ENCODE measurements at regions not wholly inside any gene's neighbourhood (a gene's known extent, or its start where the extent isn't known, plus 50 kb on each side); places are given as distances from the start of the nearest gene placed in this dataset.

- H3K4me1 ChIP-seq (ENCODE audit: insufficient read depth, low read length, poor library complexity, severe bottlenecking): no peaks in the 10 kb centered on the region
- H3K4me2 ChIP-seq (ENCODE audit: low read length): no peak overlapping the region
- DNase-seq (ENCODE audit: low spot score): no peak
- H2AFZ ChIP-seq (ENCODE audit: low read length): no peak overlapping the region
- H3K36me3 ChIP-seq (ENCODE audit: insufficient read depth, low read length): no peaks in the 10 kb centered on the region
- H3K9me2 ChIP-seq (ENCODE audit: insufficient read depth, low read length): no peaks in the 10 kb centered on the region
- CTCF ChIA-PET (ENCODE audit: unreplicated experiment): no interaction called here
- H3K79me2 ChIP-seq (ENCODE audit: insufficient read depth, low read depth, low read length): no peaks in the 10 kb centered on the region
- no peaks in the 10 kb centered on the region for H3K9me3 ChIP-seq (ENCODE audit: low read length)
- TF ChIP-seq EZH2phosphoT487 (IDR thresholded peaks at IDR 0.05; ENCODE audit: borderline replicate concordance, low read depth, low read length) (no peak), CTCF (conservative IDR thresholded peaks at IDR 0.05; ENCODE audit: low read length) (no peak)
- POLR2A ChIA-PET: no interaction called here
- no peaks in the 10 kb centered on the region for H4K20me1 ChIP-seq (ENCODE audit: insufficient read depth, low read length)
- BruUV-seq (replicated peaks): no TSS peak
- H3K4me3 ChIP-seq (ENCODE audit: low read depth, low read length, poor library complexity, severe bottlenecking): no peak overlapping the region
- no peak overlapping the region for H3K27ac ChIP-seq (ENCODE audit: low read depth, low read length, poor library complexity, severe bottlenecking)
- intact Hi-C loops (cut with micrococcal nuclease; ENCODE audit: unreplicated experiment): no loop called here
Observed at GRCh38 chr9:1712861-1713450, 302.2 kb upstream of the SMARCA2 start.

- intact Hi-C loops (cut with micrococcal nuclease; ENCODE audit: unreplicated experiment): no loop called here
- TF ChIP-seq EZH2phosphoT487 (IDR thresholded peaks at IDR 0.05; ENCODE audit: borderline replicate concordance, low read depth, low read length) (no peak), CTCF (conservative IDR thresholded peaks at IDR 0.05; ENCODE audit: low read length) (no peak)
- POLR2A ChIA-PET: no interaction called here
Observed at GRCh38 chr9:1713841-1714240, 301.3 kb upstream of the SMARCA2 start.

DNA sequence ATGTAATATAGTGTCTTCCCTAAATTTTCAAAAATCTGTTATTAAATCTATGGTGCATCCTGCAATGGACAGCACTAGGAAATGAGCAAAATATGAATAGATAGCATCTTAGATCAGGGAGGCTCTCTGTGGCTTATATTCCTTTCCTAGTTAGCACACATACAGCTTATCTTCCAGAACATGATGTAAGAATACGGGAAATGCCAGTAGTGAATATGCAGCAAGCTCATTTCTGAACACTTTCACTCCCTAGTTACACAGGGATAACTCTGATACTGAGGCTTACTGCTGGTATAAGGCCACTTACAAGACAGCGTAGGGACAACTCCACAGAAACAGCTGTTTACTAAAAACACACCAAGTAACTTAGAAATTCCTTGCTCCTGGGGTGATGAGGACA, 297.3 kb upstream of the SMARCA2 start:
- H3K27ac ChIP-seq (ENCODE audit: low read depth, low read length, poor library complexity, severe bottlenecking): no peak overlapping the region
- no peak for TF ChIP-seq EZH2phosphoT487 (IDR thresholded peaks at IDR 0.05; ENCODE audit: borderline replicate concordance, low read depth, low read length)
- TF ChIP-seq CTCF (conservative IDR thresholded peaks at IDR 0.05; ENCODE audit: low read length): no peak
- ChIA-PET POLR2A (interaction anchor here (0.6 kb wide), 1 partner anchor 368 kb away, joined by 3 read pairs; no protein-coding TSS in a partner anchor), CTCF (ENCODE audit: unreplicated experiment) (no interaction called here)
- no peak overlapping the region for H2AFZ ChIP-seq (ENCODE audit: low read length)
- H3K4me2 ChIP-seq (ENCODE audit: low read length): no peak overlapping the region
- H3K9me3 ChIP-seq (ENCODE audit: low read length): no peaks in the 10 kb centered on the region
- H3K36me3 ChIP-seq (ENCODE audit: insufficient read depth, low read length): no peaks in the 10 kb centered on the region
- intact Hi-C loops (cut with micrococcal nuclease; ENCODE audit: unreplicated experiment): no loop called here
- no peaks in the 10 kb centered on the region for H3K9me2 ChIP-seq (ENCODE audit: insufficient read depth, low read length)
- H3K4me1 ChIP-seq (ENCODE audit: insufficient read depth, low read length, poor library complexity, severe bottlenecking): no peaks in the 10 kb centered on the region
- H3K79me2 ChIP-seq (ENCODE audit: insufficient read depth, low read depth, low read length): no peaks in the 10 kb centered on the region
- BruUV-seq (replicated peaks): no TSS peak
- H4K20me1 ChIP-seq (ENCODE audit: insufficient read depth, low read length): no peaks in the 10 kb centered on the region; the same call in 1 of the 2 replicates
- DNase-seq (ENCODE audit: low spot score): no peak
- H3K4me3 ChIP-seq (ENCODE audit: low read depth, low read length, poor library complexity, severe bottlenecking): no peak overlapping the region

More at GRCh38 chr9:1713841-1714240, 301.3 kb upstream of the SMARCA2 start:
- no peaks in the 10 kb centered on the region for H3K36me3 ChIP-seq (ENCODE audit: insufficient read depth, low read length)
- no peaks in the 10 kb centered on the region for H3K9me2 ChIP-seq (ENCODE audit: insufficient read depth, low read length)
- H3K4me2 ChIP-seq (ENCODE audit: low read length): no peak overlapping the region
- no peaks in the 10 kb centered on the region for H3K79me2 ChIP-seq (ENCODE audit: insufficient read depth, low read depth, low read length)
- H3K9me3 ChIP-seq (ENCODE audit: low read length): no peaks in the 10 kb centered on the region
- no peak overlapping the region for H3K4me3 ChIP-seq (ENCODE audit: low read depth, low read length, poor library complexity, severe bottlenecking)
- BruUV-seq (replicated peaks): no TSS peak
- H3K4me1 ChIP-seq (ENCODE audit: insufficient read depth, low read length, poor library complexity, severe bottlenecking): no peaks in the 10 kb centered on the region
- no peak overlapping the region for H2AFZ ChIP-seq (ENCODE audit: low read length)
- H3K27ac ChIP-seq (ENCODE audit: low read depth, low read length, poor library complexity, severe bottlenecking): no peak overlapping the region
- CTCF ChIA-PET (ENCODE audit: unreplicated experiment): no interaction called here
- no peaks in the 10 kb centered on the region; the same call in 1 of the 2 replicates for H4K20me1 ChIP-seq (ENCODE audit: insufficient read depth, low read length)
- no peak for DNase-seq (ENCODE audit: low spot score)

All from OCI-LY7 (cell line).